ENCODE measurements at regions not wholly inside any gene's neighbourhood (a gene's known extent, or its start where the extent isn't known, plus 50 kb on each side); places are given as distances from the start of the nearest gene placed in this dataset.

DNA sequence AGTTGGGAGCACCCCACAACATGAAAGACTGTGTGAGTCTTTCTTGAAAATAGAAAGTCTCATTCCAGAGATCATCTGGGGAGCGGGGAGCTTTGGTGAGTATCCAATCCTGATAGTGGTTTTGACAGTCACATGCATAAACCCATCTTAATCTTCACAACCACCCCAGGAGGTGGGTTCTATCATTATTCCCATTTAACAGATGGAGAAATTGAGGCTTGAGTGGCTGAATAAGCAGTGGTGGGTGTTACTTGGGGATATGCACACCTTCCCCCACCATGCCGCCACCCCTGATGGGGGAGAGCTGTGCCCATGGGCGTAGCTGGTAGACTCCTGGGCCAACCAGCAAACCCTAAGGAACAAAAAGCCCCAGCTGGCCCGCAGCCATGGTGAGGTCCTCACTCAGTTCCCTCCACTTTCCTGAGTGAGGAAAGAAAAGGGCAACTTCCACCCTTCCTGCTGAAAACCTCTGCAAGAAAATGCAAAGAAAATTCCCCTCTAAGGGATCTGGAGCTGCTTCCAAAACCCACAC lies 99.8 kb downstream of the SNX5 start:
- no peak for TF ChIP-seq POLR2A (IDR thresholded peaks at IDR 0.05)
- TF ChIP-seq, protein P1, sequence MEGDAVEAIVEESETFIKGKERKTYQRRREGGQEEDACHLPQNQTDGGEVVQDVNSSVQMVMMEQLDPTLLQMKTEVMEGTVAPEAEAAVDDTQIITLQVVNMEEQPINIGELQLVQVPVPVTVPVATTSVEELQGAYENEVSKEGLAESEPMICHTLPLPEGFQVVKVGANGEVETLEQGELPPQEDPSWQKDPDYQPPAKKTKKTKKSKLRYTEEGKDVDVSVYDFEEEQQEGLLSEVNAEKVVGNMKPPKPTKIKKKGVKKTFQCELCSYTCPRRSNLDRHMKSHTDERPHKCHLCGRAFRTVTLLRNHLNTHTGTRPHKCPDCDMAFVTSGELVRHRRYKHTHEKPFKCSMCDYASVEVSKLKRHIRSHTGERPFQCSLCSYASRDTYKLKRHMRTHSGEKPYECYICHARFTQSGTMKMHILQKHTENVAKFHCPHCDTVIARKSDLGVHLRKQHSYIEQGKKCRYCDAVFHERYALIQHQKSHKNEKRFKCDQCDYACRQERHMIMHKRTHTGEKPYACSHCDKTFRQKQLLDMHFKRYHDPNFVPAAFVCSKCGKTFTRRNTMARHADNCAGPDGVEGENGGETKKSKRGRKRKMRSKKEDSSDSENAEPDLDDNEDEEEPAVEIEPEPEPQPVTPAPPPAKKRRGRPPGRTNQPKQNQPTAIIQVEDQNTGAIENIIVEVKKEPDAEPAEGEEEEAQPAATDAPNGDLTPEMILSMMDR (IDR thresholded peaks at IDR 0.05), result no peak

All from lower leg skin (tissue), 3 donors.